ENCODE measurements at regions not wholly inside any gene's neighbourhood (a gene's known extent, or its start where the extent isn't known, plus 50 kb on each side); places are given as distances from the start of the nearest gene placed in this dataset.

DNA sequence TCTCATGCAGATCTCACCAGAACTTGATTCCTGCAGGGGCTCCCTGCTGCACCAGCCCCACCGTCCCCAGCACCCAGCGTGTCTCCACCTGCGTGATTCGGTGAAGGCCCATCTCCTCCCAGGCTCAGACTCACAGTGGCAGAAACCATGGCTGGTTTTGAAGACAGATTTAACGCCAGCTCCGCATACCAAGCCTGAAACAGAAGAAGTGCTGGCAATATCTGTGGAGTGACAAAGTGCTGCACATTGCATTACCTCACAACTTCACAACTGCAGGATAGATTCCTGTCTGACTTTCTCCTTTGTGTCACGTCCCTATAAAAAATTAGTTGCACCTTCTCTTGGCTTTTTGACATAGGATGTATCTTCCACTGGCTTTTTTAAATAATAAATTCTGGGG, 120.7 kb downstream of the TTLL2 start:
- H3K36me3 Mint-ChIP-seq, result no peaks in the 10 kb centered on the region

GRCh38 chr6:167446046-167446445, 121.2 kb downstream of the TTLL2 start:
- no peak overlapping the region for H3K27ac Mint-ChIP-seq
- H3K36me3 Mint-ChIP-seq, result no peaks in the 10 kb centered on the region
- H3K9me3 Mint-ChIP-seq, result no peaks in the 10 kb centered on the region
- peaks cover 4% of the 10 kb centered on the region for H3K27me3 Mint-ChIP-seq
- no peak overlapping the region for H3K4me3 Mint-ChIP-seq
- no peak for DNase-seq
- H3K4me1 Mint-ChIP-seq, result no peaks in the 10 kb centered on the region

More for the DNA sequence above, 120.7 kb downstream of the TTLL2 start:
- no peak overlapping the region for H3K4me3 Mint-ChIP-seq
- H3K27me3 Mint-ChIP-seq, result peaks cover 4% of the 10 kb centered on the region
- no peak for DNase-seq
- H3K4me1 Mint-ChIP-seq, result no peaks in the 10 kb centered on the region
- no peaks in the 10 kb centered on the region for H3K9me3 Mint-ChIP-seq
- no peak overlapping the region for H3K27ac Mint-ChIP-seq

DNA sequence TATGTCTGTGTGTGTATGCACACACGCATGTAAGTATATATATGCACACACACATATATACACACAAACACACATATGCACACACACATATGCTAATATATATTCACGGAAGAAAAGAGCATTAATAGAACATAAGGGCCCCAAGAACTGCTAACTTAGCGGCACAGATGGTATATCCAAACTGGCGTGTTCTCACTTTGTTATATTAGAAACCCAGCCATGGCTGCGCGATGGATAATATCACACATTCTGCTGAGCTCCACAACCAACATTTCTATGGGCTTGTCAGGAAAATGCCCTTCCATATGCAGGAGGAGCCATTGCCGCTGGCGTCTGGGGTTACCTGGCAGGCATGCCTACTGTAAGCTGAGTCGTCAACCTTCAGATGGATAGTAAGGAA, 122.1 kb downstream of the TTLL2 start:
- Mint-ChIP-seq H3K36me3 (no peaks in the 10 kb centered on the region), H3K4me1 (no peaks in the 10 kb centered on the region), H3K9me3 (no peaks in the 10 kb centered on the region), H3K27ac (no peak overlapping the region), H3K4me3 (no peak overlapping the region), H3K27me3 (peaks cover 4% of the 10 kb centered on the region)
- DNase-seq, result no peak

- no peak for DNase-seq
- Mint-ChIP-seq H3K36me3 (no peaks in the 10 kb centered on the region), H3K27ac (no peak overlapping the region), H3K27me3 (no peaks in the 10 kb centered on the region), H3K9me3 (no peaks in the 10 kb centered on the region), H3K4me1 (no peaks in the 10 kb centered on the region), H3K4me3 (no peak overlapping the region)
Observed at GRCh38 chr6:167448378-167448777, 123.5 kb downstream of the TTLL2 start.

- Mint-ChIP-seq H3K36me3 (no peaks in the 10 kb centered on the region), H3K4me3 (no peak overlapping the region), H3K4me1 (no peaks in the 10 kb centered on the region), H3K9me3 (no peaks in the 10 kb centered on the region), H3K27me3 (no peaks in the 10 kb centered on the region), H3K27ac (no peak overlapping the region)
- no peak for DNase-seq
Observed at GRCh38 chr6:167449094-167449861, 124.4 kb downstream of the TTLL2 start.

- no peak overlapping the region for H3K4me3 Mint-ChIP-seq
- no peaks in the 10 kb centered on the region for H3K4me1 Mint-ChIP-seq
- H3K36me3 Mint-ChIP-seq, result no peaks in the 10 kb centered on the region
Observed at GRCh38 chr6:167450626-167451025, 125.7 kb downstream of the TTLL2 start.

GRCh38 chr6:167452338-167453081, 127.6 kb downstream of the TTLL2 start:
- no peak overlapping the region for H3K4me3 Mint-ChIP-seq
- H3K27me3 Mint-ChIP-seq, result peaks cover 5% of the 10 kb centered on the region
- H3K9me3 Mint-ChIP-seq, result no peaks in the 10 kb centered on the region
- H3K27ac Mint-ChIP-seq, result no peak overlapping the region
- DNase-seq, result no peak
- H3K36me3 Mint-ChIP-seq, result no peaks in the 10 kb centered on the region
- H3K4me1 Mint-ChIP-seq, result no peaks in the 10 kb centered on the region

More at GRCh38 chr6:167450626-167451025, 125.7 kb downstream of the TTLL2 start:
- no peak overlapping the region for H3K27ac Mint-ChIP-seq
- no peak for DNase-seq
- H3K9me3 Mint-ChIP-seq, result no peaks in the 10 kb centered on the region
- no peaks in the 10 kb centered on the region for H3K27me3 Mint-ChIP-seq

DNA sequence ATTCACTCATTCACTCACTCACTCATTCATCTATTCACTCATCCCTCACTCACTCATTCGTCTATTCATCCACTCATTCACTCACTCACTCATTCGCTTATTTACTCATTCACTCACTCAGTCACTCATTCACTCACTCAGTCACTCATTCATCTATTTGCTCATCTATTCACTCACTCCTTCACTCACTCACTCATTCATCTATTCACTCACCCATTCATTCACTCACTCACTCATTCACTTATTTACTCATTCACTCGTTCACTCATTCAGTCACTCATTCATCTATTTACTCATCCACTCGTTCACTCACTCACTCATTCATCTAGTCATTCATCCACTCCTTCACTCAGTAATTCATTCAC, 128.2 kb downstream of the TTLL2 start:
- Mint-ChIP-seq H3K36me3 (no peaks in the 10 kb centered on the region), H3K9me3 (no peaks in the 10 kb centered on the region), H3K4me1 (no peaks in the 10 kb centered on the region), H3K27me3 (peaks cover 5% of the 10 kb centered on the region), H3K27ac (no peak overlapping the region), H3K4me3 (no peak overlapping the region)
- DNase-seq, result no peak

GRCh38 chr6:167454003-167454402, 129.1 kb downstream of the TTLL2 start:
- no peaks in the 10 kb centered on the region for H3K4me1 Mint-ChIP-seq
- no peak overlapping the region for H3K27ac Mint-ChIP-seq
- no peak for DNase-seq
- H3K36me3 Mint-ChIP-seq, result no peaks in the 10 kb centered on the region
- H3K27me3 Mint-ChIP-seq, result peaks cover 12% of the 10 kb centered on the region
- H3K4me3 Mint-ChIP-seq, result no peak overlapping the region
- no peaks in the 10 kb centered on the region for H3K9me3 Mint-ChIP-seq

DNA sequence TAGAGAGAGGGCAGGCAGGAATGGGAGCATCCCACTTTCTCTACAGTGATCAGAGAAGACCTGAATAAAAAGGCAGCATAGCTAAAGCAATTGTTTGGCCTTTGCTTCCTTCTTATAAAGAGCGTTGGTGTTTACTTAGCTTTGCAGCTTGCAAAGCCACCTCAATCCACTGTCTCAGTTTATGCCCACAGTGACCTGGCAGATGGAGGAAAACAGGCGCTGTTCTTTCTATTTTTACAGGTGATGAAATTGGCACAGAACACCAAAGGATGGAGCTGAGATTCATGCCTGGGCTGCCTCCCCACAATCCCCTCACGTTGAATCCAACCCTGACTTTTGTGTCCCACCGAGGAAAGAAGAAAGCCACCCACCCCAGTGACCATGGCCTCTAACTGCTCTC, 130.5 kb downstream of the TTLL2 start:
- H3K4me1 Mint-ChIP-seq, result no peaks in the 10 kb centered on the region
- no peaks in the 10 kb centered on the region for H3K9me3 Mint-ChIP-seq
- H3K27ac Mint-ChIP-seq, result no peak overlapping the region
- H3K27me3 Mint-ChIP-seq, result peaks cover 16% of the 10 kb centered on the region
- H3K4me3 Mint-ChIP-seq, result no peak overlapping the region
- no peaks in the 10 kb centered on the region for H3K36me3 Mint-ChIP-seq
- DNase-seq, result no peak

GRCh38 chr6:167462514-167463312, 137.8 kb downstream of the TTLL2 start:
- DNase-seq, result no peak
- Mint-ChIP-seq H3K27me3 (peaks cover 32% of the 10 kb centered on the region), H3K9me3 (no peaks in the 10 kb centered on the region), H3K4me3 (no peak overlapping the region), H3K36me3 (no peaks in the 10 kb centered on the region), H3K4me1 (no peaks in the 10 kb centered on the region), H3K27ac (no peak overlapping the region)

- Mint-ChIP-seq H3K36me3 (no peaks in the 10 kb centered on the region), H3K4me1 (peaks cover 5% of the 10 kb centered on the region), H3K27me3 (peaks cover 30% of the 10 kb centered on the region), H3K27ac (no peak overlapping the region), H3K4me3 (no peak overlapping the region), H3K9me3 (no peaks in the 10 kb centered on the region)
- DNase-seq, result no peak
Observed at GRCh38 chr6:167464177-167464576, 139.3 kb downstream of the TTLL2 start.

DNA sequence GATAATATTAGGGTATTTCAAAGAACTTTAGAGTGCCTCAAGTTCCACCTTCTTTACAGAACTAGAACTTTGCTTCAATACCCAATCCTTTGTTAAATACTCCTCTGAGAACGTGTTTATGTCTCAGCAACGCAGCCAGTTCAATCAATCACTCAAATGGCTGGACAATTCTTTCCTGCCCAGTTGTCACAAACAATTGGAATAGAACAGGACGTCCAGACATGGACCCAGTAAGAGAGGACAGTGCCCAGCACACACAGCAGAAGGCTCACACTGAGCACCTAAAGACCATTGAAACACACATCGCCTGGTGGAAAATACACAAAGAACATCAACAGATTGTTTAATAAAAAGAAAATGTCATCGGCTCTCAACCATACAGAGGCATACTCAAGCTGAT, 140.6 kb downstream of the TTLL2 start:
- Mint-ChIP-seq H3K4me3 (no peak overlapping the region), H3K27me3 (peaks cover 25% of the 10 kb centered on the region), H3K4me1 (peaks cover 10% of the 10 kb centered on the region), H3K36me3 (no peaks in the 10 kb centered on the region), H3K27ac (no peak overlapping the region), H3K9me3 (no peaks in the 10 kb centered on the region)
- no peak for DNase-seq

DNA sequence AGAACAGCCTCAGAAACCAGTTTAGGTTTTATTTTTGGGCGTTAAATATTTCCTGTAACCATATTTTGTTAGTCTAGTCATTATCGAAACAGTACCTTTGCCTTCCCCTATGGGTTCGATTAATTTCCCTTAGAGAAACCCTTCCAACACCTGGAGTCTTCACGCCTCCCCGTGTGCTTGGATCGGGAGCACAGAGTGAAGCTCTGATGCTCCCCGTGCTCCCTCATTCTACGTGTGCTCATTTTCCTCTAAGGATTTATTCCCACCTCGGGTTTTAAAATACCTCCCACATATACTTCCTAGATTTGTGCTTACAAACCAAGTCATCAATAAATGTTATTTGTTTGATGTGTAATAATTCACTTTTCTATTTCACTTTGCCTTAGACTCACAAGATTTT, 142.4 kb downstream of the TTLL2 start:
- H3K36me3 Mint-ChIP-seq, result no peaks in the 10 kb centered on the region
- no peak for DNase-seq
- no peak overlapping the region for H3K4me3 Mint-ChIP-seq
- no peaks in the 10 kb centered on the region for H3K9me3 Mint-ChIP-seq
- peaks cover 10% of the 10 kb centered on the region for H3K4me1 Mint-ChIP-seq
- peaks cover 13% of the 10 kb centered on the region for H3K27me3 Mint-ChIP-seq
- no peak overlapping the region for H3K27ac Mint-ChIP-seq

- Mint-ChIP-seq H3K27ac (no peak overlapping the region), H3K9me3 (no peaks in the 10 kb centered on the region), H3K4me1 (peaks cover 10% of the 10 kb centered on the region), H3K27me3 (peaks cover 10% of the 10 kb centered on the region), H3K36me3 (no peaks in the 10 kb centered on the region), H3K4me3 (no peak overlapping the region)
- DNase-seq, result no peak
Observed at GRCh38 chr6:167467793-167468431, 143.0 kb downstream of the TTLL2 start.
